ENCODE measurements at regions not wholly inside any gene's neighbourhood (a gene's known extent, or its start where the extent isn't known, plus 50 kb on each side); places are given as distances from the start of the nearest gene placed in this dataset.

DNA sequence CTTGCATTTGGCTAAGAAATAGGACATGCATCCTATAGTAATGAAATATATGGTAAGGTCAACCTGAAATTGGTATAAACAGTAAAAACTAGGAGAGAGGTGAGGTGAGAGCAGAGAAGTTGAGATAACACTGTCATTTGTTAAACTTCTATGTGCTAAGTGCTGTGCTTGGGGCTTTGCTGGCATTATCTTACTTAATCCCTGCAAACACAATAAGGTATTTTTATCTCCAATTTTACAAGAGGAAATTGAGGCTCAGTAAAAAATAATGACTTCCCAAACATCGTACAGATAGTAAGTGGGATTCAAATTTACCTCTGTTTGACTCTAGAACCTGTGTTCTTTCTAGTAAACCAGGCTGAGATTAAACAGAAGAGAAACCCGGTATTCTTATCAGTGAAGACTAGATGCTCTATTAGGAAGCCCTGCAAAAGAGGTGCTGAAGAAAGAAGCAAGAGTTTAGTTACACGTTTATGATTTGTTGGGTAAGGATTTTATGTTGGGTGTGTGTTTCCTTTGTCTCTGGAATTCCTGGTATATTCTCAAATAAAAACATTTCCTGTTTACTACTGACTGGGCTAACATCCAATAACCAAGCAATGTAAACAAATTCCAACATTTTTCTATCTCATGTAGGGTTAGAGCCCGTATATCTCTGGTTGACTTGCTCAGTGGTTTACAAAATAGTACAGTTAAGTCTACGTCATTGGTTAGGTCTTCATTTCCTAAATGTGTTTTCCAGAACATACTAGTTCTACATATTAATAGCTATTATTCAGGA lies 137.3 kb upstream of the FNDC3A start:
- Histone ChIP-seq H3K27me3 (replicated peaks; ENCODE audit: control insufficient read depth, insufficient read depth, low read length) (peaks cover 1% of the 10 kb centered on the region), H3K36me3 (ENCODE audit: control insufficient read depth, insufficient read depth, low read length) (no peaks in the 10 kb centered on the region), H3K4me3 (replicated peaks; ENCODE audit: low read depth, low read length) (no peak overlapping the region)
- DNase-seq (ENCODE audit: extremely low read depth, insufficient read length): no peak
- TF ChIP-seq, protein P1, sequence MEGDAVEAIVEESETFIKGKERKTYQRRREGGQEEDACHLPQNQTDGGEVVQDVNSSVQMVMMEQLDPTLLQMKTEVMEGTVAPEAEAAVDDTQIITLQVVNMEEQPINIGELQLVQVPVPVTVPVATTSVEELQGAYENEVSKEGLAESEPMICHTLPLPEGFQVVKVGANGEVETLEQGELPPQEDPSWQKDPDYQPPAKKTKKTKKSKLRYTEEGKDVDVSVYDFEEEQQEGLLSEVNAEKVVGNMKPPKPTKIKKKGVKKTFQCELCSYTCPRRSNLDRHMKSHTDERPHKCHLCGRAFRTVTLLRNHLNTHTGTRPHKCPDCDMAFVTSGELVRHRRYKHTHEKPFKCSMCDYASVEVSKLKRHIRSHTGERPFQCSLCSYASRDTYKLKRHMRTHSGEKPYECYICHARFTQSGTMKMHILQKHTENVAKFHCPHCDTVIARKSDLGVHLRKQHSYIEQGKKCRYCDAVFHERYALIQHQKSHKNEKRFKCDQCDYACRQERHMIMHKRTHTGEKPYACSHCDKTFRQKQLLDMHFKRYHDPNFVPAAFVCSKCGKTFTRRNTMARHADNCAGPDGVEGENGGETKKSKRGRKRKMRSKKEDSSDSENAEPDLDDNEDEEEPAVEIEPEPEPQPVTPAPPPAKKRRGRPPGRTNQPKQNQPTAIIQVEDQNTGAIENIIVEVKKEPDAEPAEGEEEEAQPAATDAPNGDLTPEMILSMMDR (IDR thresholded peaks at IDR 0.05; ENCODE audit: insufficient read depth, low read length, poor library complexity, severe bottlenecking): no peak

DNA sequence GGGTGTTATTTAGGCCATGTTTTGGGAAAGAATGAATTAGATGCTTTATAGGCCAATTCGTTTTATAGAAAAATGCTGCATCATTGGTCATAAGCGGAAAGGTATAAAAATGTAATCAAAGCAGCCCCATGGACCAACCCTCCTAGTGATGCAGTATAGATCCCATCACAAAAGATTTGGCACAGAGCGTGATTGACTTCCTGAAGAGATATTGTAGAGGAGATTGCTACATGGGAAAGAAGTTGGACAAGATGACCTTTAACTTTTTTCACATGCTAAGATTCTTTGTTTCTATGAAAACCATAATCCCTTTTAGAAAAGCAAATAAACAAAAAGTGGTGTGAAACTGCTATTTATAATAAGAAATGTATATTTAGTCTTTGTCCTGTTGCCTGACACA lies 136.5 kb upstream of the FNDC3A start:
- TF ChIP-seq, protein P1 (IDR thresholded peaks at IDR 0.05; ENCODE audit: insufficient read depth, low read length, poor library complexity, severe bottlenecking): no peak
- no peak for DNase-seq (ENCODE audit: extremely low read depth, insufficient read length)
- Histone ChIP-seq H3K27me3 (replicated peaks; ENCODE audit: control insufficient read depth, insufficient read depth, low read length) (peaks cover 1% of the 10 kb centered on the region), H3K4me3 (replicated peaks; ENCODE audit: low read depth, low read length) (no peak overlapping the region), H3K36me3 (ENCODE audit: control insufficient read depth, insufficient read depth, low read length) (no peaks in the 10 kb centered on the region)

DNA sequence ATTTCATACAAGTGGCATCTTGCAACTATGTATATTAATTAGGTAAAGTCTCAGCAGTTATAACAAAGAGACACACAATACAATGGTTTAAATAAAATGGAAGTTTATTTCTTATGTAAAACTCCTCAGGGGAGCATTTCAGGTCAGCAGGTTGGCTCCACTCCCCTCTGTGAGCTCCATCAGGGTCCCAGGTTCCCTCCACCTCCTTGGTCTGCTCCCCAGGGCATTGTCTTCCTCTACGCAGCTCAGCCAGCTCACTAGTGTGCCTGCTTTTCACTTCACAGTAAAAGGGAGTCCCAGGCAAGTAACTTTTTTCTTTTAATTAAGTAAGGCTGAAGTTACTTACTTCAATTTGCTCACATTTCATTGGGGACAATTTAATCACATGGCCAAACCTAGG lies 135.3 kb upstream of the FNDC3A start:
- Histone ChIP-seq H3K27me3 (replicated peaks; ENCODE audit: control insufficient read depth, insufficient read depth, low read length) (peaks cover 1% of the 10 kb centered on the region), H3K36me3 (ENCODE audit: control insufficient read depth, insufficient read depth, low read length) (no peaks in the 10 kb centered on the region), H3K4me3 (replicated peaks; ENCODE audit: low read depth, low read length) (no peak overlapping the region)
- no peak for DNase-seq (ENCODE audit: extremely low read depth, insufficient read length)
- TF ChIP-seq, protein P1 (IDR thresholded peaks at IDR 0.05; ENCODE audit: insufficient read depth, low read length, poor library complexity, severe bottlenecking): no peak

DNA sequence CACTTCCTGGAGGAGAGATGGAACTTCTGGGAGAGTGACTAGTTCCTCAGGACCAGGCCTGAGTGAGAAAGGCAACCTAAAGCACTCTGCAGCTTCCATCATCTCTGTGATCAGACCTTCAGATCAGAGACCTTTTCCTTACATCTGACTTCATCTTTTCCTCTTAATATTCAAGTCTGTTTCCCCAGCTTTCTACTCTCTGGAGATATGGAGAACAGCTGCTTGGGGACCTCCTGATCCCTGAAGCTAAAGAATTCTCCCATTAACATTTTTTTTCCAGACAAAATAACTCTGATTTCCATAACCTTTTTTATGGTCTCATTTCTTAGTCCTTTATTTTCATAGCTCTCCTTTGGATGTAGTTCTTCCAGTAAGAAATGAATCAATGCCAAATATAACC lies 133.4 kb upstream of the FNDC3A start:
- Histone ChIP-seq H3K36me3 (ENCODE audit: control insufficient read depth, insufficient read depth, low read length) (no peaks in the 10 kb centered on the region), H3K27me3 (replicated peaks; ENCODE audit: control insufficient read depth, insufficient read depth, low read length) (peaks cover 1% of the 10 kb centered on the region), H3K4me3 (replicated peaks; ENCODE audit: low read depth, low read length) (no peak overlapping the region)
- no peak for DNase-seq (ENCODE audit: extremely low read depth, insufficient read length)
- TF ChIP-seq, protein P1 (IDR thresholded peaks at IDR 0.05; ENCODE audit: insufficient read depth, low read length, poor library complexity, severe bottlenecking): no peak

DNA sequence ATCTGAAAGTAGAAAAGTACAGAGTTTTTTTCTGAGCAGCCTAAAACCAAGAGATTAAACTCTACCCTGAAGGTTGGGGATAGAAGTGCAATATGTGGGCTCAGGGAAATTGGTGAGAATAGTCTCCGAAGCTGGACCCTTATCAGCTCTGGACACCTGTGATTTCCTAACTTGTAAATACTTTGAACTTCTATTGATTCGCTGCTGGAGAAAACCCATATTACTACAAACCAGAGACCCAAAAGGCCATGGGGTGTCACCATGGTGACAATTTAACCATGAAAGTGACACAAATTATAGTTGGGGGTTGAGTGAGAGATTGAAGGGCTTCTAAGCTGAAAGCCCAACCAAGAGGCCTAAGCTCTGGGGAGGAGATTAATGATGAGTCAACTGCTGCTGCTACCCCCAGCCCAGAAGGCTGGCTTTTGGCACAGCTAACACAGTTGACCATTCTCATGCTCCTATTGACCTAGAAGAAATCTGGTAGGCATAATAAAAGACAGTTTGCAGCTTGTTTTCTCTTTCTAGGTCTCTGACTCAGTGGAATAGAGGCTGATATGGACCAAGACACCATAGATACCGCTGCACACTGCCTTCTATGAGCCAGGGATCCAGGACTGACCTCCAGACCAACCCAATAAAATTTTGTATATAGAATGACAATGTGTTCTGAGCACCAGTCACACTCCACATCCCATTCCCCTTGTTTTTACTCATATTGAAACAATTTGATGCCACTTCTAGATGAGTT lies 131.9 kb upstream of the FNDC3A start:
- H3K36me3 ChIP-seq (ENCODE audit: control insufficient read depth, insufficient read depth, low read length): no peaks in the 10 kb centered on the region
- peaks cover 1% of the 10 kb centered on the region for H3K27me3 ChIP-seq (replicated peaks; ENCODE audit: control insufficient read depth, insufficient read depth, low read length)
- TF ChIP-seq, protein P1 (IDR thresholded peaks at IDR 0.05; ENCODE audit: insufficient read depth, low read length, poor library complexity, severe bottlenecking): no peak
- no peak overlapping the region for H3K4me3 ChIP-seq (replicated peaks; ENCODE audit: low read depth, low read length)
- no peak for DNase-seq (ENCODE audit: extremely low read depth, insufficient read length)
